Mammary epithelial cell (primary cell): ENCODE measurements at regions not wholly inside any gene's neighbourhood (a gene's known extent, or its start where the extent isn't known, plus 50 kb on each side); places are given as distances from the start of the nearest gene placed in this dataset.

Experiments used
- EZH2 ChIP-seq: IDR thresholded peaks from 2 replicates; pipeline ENCODE4 v1.6.1; 2012; ENCODE audit warnings: low read length, inconsistent platforms, borderline replicate concordance
- TF ChIP-seq, protein P1 (sequence below), 2 donors: IDR thresholded peaks in 1 of 2; conservative IDR thresholded peaks in 1 of 2; 2 replicates each; pipeline ENCODE4 v1.5.1; 2011 to 2012; ENCODE audit warnings: inconsistent platforms in 2 of 2, low read length in 2 of 2, mild to moderate bottlenecking in 2 of 2, control low read depth in 1 of 2, low read depth in 1 of 2; ENCODE audit not compliant: insufficient read depth in 1 of 2; ENCODE audit errors: extremely low read depth in 1 of 2

DNA sequence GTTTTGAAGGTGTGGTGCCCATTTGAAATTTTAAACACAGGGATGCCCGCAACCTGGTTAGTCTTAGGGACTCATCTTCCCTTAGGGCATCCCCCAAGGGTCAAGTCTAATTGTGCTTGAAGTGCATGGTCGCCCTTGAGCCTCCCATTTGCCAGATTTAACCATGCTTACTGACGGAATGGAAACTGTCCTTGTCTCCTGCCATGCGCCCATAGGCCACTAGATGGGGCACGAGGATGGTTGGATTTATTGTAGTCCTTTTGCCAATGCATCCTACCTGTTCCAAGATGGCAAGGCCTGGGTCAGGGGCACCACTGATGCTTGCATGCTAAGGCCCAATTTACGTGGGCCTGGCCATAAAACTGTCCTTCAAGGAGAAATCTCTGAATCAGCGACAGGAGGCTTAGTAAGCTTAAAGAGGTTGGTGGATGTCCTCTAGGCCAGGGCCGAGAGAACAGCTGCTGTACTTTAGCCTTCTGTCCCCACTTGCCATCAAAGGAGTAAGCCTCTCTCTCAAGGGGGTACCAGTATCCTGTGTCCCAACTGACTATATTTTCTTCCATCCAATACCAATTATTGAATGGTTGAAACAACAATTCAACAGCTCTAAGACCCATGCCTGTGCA, 355.4 kb downstream of the OTOL1 start:
- TF ChIP-seq, protein P1, sequence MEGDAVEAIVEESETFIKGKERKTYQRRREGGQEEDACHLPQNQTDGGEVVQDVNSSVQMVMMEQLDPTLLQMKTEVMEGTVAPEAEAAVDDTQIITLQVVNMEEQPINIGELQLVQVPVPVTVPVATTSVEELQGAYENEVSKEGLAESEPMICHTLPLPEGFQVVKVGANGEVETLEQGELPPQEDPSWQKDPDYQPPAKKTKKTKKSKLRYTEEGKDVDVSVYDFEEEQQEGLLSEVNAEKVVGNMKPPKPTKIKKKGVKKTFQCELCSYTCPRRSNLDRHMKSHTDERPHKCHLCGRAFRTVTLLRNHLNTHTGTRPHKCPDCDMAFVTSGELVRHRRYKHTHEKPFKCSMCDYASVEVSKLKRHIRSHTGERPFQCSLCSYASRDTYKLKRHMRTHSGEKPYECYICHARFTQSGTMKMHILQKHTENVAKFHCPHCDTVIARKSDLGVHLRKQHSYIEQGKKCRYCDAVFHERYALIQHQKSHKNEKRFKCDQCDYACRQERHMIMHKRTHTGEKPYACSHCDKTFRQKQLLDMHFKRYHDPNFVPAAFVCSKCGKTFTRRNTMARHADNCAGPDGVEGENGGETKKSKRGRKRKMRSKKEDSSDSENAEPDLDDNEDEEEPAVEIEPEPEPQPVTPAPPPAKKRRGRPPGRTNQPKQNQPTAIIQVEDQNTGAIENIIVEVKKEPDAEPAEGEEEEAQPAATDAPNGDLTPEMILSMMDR (conservative IDR thresholded peaks at IDR 0.05 in 1 of 2, IDR thresholded peaks at IDR 0.05 in 1 of 2; ENCODE audit: extremely low read depth in 1 of 2, insufficient read depth in 1 of 2, low read depth in 1 of 2, low read length in 2 of 2), result peak; percentile 84 to 92
- TF ChIP-seq EZH2, result no peak
